ENCODE measurements at regions not wholly inside any gene's neighbourhood (a gene's known extent, or its start where the extent isn't known, plus 50 kb on each side); places are given as distances from the start of the nearest gene placed in this dataset.

DNA sequence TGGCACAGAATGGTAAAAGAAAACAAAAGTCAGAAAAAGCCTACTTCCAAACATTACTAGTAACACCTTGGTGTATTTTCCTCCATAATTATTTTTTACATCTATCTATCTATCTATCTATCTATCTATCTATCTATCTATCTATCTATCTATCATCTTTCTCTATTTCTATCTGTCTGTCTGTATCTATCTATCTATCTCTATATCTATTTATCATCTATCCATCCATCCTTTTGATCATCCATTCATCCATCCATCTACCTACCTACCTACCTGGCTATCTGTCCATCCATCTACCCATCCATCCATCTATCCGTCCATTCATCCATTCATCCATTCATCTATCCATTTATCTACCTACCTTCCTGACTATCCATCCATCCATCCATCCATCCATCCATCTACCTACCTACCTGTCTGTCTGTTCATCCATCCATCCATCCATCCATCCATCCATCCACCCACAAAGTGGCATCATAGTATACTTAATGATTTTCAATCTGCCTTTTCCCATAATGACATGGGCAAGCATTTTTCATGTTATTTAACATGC is 121.9 kb upstream of the NEK6 start:
- TF ChIP-seq, protein P1, sequence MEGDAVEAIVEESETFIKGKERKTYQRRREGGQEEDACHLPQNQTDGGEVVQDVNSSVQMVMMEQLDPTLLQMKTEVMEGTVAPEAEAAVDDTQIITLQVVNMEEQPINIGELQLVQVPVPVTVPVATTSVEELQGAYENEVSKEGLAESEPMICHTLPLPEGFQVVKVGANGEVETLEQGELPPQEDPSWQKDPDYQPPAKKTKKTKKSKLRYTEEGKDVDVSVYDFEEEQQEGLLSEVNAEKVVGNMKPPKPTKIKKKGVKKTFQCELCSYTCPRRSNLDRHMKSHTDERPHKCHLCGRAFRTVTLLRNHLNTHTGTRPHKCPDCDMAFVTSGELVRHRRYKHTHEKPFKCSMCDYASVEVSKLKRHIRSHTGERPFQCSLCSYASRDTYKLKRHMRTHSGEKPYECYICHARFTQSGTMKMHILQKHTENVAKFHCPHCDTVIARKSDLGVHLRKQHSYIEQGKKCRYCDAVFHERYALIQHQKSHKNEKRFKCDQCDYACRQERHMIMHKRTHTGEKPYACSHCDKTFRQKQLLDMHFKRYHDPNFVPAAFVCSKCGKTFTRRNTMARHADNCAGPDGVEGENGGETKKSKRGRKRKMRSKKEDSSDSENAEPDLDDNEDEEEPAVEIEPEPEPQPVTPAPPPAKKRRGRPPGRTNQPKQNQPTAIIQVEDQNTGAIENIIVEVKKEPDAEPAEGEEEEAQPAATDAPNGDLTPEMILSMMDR (IDR thresholded peaks at IDR 0.05), result no peak
- no peak for TF ChIP-seq POLR2A (IDR thresholded peaks at IDR 0.05)
- TF ChIP-seq EP300 (IDR thresholded peaks at IDR 0.05; ENCODE audit: low read depth), result no peak
- TF ChIP-seq POLR2AphosphoS5 (IDR thresholded peaks at IDR 0.05), result no peak
